ENCODE measurements at regions not wholly inside any gene's neighbourhood (a gene's known extent, or its start where the extent isn't known, plus 50 kb on each side); places are given as distances from the start of the nearest gene placed in this dataset.

GRCh38 chr11:129590030-129590752 lies 214.5 kb downstream of the BARX2 start:
- no peaks in the 10 kb centered on the region; the same call in 1 of the 2 replicates for H3K27me3 ChIP-seq (replicated peaks; ENCODE audit: control insufficient read depth, insufficient read depth, low read length)
- DNase-seq (ENCODE audit: extremely low read depth, insufficient read length), result no peak
- TF ChIP-seq, protein P1, sequence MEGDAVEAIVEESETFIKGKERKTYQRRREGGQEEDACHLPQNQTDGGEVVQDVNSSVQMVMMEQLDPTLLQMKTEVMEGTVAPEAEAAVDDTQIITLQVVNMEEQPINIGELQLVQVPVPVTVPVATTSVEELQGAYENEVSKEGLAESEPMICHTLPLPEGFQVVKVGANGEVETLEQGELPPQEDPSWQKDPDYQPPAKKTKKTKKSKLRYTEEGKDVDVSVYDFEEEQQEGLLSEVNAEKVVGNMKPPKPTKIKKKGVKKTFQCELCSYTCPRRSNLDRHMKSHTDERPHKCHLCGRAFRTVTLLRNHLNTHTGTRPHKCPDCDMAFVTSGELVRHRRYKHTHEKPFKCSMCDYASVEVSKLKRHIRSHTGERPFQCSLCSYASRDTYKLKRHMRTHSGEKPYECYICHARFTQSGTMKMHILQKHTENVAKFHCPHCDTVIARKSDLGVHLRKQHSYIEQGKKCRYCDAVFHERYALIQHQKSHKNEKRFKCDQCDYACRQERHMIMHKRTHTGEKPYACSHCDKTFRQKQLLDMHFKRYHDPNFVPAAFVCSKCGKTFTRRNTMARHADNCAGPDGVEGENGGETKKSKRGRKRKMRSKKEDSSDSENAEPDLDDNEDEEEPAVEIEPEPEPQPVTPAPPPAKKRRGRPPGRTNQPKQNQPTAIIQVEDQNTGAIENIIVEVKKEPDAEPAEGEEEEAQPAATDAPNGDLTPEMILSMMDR (IDR thresholded peaks at IDR 0.05; ENCODE audit: insufficient read depth, low read length, poor library complexity, severe bottlenecking), result no peak
- H3K4me3 ChIP-seq (replicated peaks; ENCODE audit: low read depth, low read length), result no peak overlapping the region
- H3K36me3 ChIP-seq (ENCODE audit: control insufficient read depth, insufficient read depth, low read length), result no peaks in the 10 kb centered on the region

- TF ChIP-seq, protein P1 (IDR thresholded peaks at IDR 0.05; ENCODE audit: insufficient read depth, low read length, poor library complexity, severe bottlenecking), result no peak
- H3K4me3 ChIP-seq (replicated peaks; ENCODE audit: low read depth, low read length), result no peak overlapping the region
- no peaks in the 10 kb centered on the region for H3K36me3 ChIP-seq (ENCODE audit: control insufficient read depth, insufficient read depth, low read length)
- H3K27me3 ChIP-seq (replicated peaks; ENCODE audit: control insufficient read depth, insufficient read depth, low read length), result no peaks in the 10 kb centered on the region; the same call in 1 of the 2 replicates
- DNase-seq (ENCODE audit: extremely low read depth, insufficient read length), result no peak
Observed at GRCh38 chr11:129590753-129591475, 215.3 kb downstream of the BARX2 start.

DNA sequence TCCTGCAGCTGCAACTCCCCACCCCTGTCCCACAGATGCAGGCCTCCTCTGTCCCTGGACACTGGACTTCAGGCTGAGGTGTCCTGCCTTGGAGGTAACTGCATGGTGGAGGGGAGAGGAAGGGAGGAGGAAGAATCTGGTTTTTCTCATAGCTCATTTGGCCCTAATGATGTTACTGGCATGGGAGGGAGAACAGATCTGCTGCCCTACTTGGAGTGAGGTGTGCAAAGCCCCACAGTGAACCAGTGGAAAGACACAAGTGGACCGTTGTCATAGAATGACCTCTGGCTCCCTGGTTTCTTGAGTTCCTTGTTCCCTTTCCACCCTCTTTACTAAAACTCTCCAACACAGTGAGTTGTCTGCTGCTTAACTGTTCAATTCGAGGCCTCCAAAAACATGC lies 215.9 kb downstream of the BARX2 start:
- Histone ChIP-seq H3K4me3 (replicated peaks; ENCODE audit: low read depth, low read length) (no peak overlapping the region), H3K36me3 (ENCODE audit: control insufficient read depth, insufficient read depth, low read length) (no peaks in the 10 kb centered on the region), H3K27me3 (replicated peaks; ENCODE audit: control insufficient read depth, insufficient read depth, low read length) (no peaks in the 10 kb centered on the region; the same call in 1 of the 2 replicates)
- TF ChIP-seq, protein P1 (IDR thresholded peaks at IDR 0.05; ENCODE audit: insufficient read depth, low read length, poor library complexity, severe bottlenecking), result no peak
- no peak for DNase-seq (ENCODE audit: extremely low read depth, insufficient read length)

DNA sequence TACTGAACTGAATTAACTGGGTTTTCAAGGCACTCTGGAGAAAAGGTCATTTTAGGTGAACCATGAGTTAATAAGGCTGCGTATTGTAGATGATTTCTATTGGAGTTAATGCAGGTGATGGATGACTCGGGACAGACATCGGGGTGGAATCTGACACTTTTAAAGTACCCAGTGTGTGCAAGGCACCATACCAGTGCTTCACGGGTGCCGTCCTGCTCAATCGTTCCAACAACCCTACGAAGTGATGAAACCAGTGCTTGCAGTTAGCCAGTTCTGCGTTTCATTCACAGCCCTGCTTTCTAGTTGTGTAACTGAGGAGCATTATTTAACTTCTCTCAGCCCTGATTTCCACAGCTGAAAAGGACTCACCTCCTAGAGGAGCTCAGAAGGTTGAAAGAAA lies 216.5 kb downstream of the BARX2 start:
- TF ChIP-seq, protein P1 (IDR thresholded peaks at IDR 0.05; ENCODE audit: insufficient read depth, low read length, poor library complexity, severe bottlenecking), result no peak
- Histone ChIP-seq H3K27me3 (replicated peaks; ENCODE audit: control insufficient read depth, insufficient read depth, low read length) (no peaks in the 10 kb centered on the region; the same call in 1 of the 2 replicates), H3K4me3 (replicated peaks; ENCODE audit: low read depth, low read length) (no peak overlapping the region), H3K36me3 (ENCODE audit: control insufficient read depth, insufficient read depth, low read length) (no peaks in the 10 kb centered on the region)
- no peak for DNase-seq (ENCODE audit: extremely low read depth, insufficient read length)

DNA sequence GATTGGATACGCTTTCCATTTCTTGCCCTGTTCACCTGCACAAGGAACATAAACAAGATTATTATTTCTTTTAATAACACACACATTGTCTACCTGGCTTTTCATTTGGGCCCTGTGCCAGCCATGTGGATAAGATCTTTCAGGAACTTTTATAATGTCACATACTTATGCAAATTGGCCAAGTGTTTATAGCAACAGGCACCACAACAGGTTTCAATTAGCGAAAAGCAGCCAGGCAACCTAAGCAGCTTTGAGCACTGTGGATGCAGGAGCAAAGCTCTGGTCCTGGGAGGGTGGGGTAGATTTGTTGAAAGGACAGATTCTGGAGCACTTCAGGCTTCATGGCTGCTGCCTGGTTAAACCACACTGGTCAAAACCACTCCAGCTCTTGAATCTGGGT lies 217.4 kb downstream of the BARX2 start:
- Histone ChIP-seq H3K36me3 (ENCODE audit: control insufficient read depth, insufficient read depth, low read length) (no peaks in the 10 kb centered on the region), H3K27me3 (replicated peaks; ENCODE audit: control insufficient read depth, insufficient read depth, low read length) (no peaks in the 10 kb centered on the region; the same call in 1 of the 2 replicates), H3K4me3 (replicated peaks; ENCODE audit: low read depth, low read length) (no peak overlapping the region)
- TF ChIP-seq, protein P1 (IDR thresholded peaks at IDR 0.05; ENCODE audit: insufficient read depth, low read length, poor library complexity, severe bottlenecking), result no peak
- DNase-seq (ENCODE audit: extremely low read depth, insufficient read length), result no peak

All from GM06990 (cell line).